Body of pancreas (tissue), 4 donors: ENCODE measurements at regions not wholly inside any gene's neighbourhood (a gene's known extent, or its start where the extent isn't known, plus 50 kb on each side); places are given as distances from the start of the nearest gene placed in this dataset.

Experiments
- POLR2A ChIP-seq, 3 donors: fragments of 450-650 bp; IDR thresholded peaks; one replicate each; pipeline ENCODE4 v1.6.1; 2016; ENCODE audit warnings: antibody characterized with exemption in 3 of 3, mild to moderate bottlenecking in 2 of 3
- TF ChIP-seq, protein P1 (sequence below), 7 experiments: fragments of 450-650 bp in 4 of 7; fragments of 200-600 bp in 3 of 7; sonication (generic) in 3 of 7; IDR thresholded peaks; one replicate each; pipeline ENCODE4 v1.5.1; 2016 to 2019; ENCODE audit warnings: antibody characterized with exemption in 7 of 7

DNA sequence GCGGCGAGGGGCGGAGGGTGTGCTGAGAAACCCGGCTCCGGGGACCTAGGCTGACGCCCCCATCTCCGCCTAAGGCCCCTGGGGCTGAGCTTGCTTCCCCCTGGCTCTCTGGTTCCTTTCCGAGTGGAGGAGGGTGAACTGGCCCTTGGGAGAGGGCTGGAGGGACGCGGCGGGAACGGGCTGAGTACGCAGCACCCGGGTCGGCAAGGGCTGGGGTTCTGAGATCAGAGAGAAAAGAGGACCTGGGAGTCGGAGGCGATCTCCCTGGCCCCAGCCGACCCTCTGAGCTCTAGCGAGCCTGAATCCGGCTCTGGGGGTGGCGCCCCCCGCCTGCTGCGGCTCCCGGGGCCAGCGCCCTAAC lies 270.8 kb downstream of the FOXD2 start:
- TF ChIP-seq, protein P1, sequence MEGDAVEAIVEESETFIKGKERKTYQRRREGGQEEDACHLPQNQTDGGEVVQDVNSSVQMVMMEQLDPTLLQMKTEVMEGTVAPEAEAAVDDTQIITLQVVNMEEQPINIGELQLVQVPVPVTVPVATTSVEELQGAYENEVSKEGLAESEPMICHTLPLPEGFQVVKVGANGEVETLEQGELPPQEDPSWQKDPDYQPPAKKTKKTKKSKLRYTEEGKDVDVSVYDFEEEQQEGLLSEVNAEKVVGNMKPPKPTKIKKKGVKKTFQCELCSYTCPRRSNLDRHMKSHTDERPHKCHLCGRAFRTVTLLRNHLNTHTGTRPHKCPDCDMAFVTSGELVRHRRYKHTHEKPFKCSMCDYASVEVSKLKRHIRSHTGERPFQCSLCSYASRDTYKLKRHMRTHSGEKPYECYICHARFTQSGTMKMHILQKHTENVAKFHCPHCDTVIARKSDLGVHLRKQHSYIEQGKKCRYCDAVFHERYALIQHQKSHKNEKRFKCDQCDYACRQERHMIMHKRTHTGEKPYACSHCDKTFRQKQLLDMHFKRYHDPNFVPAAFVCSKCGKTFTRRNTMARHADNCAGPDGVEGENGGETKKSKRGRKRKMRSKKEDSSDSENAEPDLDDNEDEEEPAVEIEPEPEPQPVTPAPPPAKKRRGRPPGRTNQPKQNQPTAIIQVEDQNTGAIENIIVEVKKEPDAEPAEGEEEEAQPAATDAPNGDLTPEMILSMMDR (IDR thresholded peaks at IDR 0.05), result no peak
- TF ChIP-seq POLR2A (IDR thresholded peaks at IDR 0.05), result no peak
